HG02943 (cell line): ENCODE measurements at regions not wholly inside any gene's neighbourhood (a gene's known extent, or its start where the extent isn't known, plus 50 kb on each side); places are given as distances from the start of the nearest gene placed in this dataset.

Experiments used
- ATAC-seq: cut with Tn5 transposase; IDR thresholded peaks from one replicate; pipeline ENCODE4 v1.9.1; 2021; ENCODE audit warnings: mild to moderate bottlenecking, low read depth, moderate library complexity; ENCODE audit not compliant: unreplicated experiment

- ATAC-seq: no peak
These were observed 434.5 kb upstream of the JAG1 start for GRCh38 chr20:11108102-11108810.

- no peak for ATAC-seq
These were observed 436.7 kb upstream of the JAG1 start for GRCh38 chr20:11110535-11110934.

- ATAC-seq: no peak
These were observed 437.4 kb upstream of the JAG1 start for GRCh38 chr20:11111191-11111590.

- ATAC-seq: no peak
These were observed 439.0 kb upstream of the JAG1 start for GRCh38 chr20:11112832-11113231.

- ATAC-seq: no peak
These were observed 440.6 kb upstream of the JAG1 start for GRCh38 chr20:11114382-11114781.

- no peak for ATAC-seq
These were observed 444.2 kb upstream of the JAG1 start for GRCh38 chr20:11117808-11118528.

GRCh38 chr20:11118802-11119380 lies 445.1 kb upstream of the JAG1 start:
- no peak for ATAC-seq

GRCh38 chr20:11119573-11119972 lies 445.8 kb upstream of the JAG1 start:
- no peak for ATAC-seq

- no peak for ATAC-seq
These were observed 446.6 kb upstream of the JAG1 start for GRCh38 chr20:11120431-11120830.

- ATAC-seq: no peak
These were observed 451.2 kb upstream of the JAG1 start for GRCh38 chr20:11124849-11125505.

GRCh38 chr20:11128220-11128718 lies 454.5 kb upstream of the JAG1 start:
- no peak for ATAC-seq

- no peak for ATAC-seq
These were observed 454.9 kb upstream of the JAG1 start for GRCh38 chr20:11128721-11129120.

GRCh38 chr20:11130554-11131166 lies 456.9 kb upstream of the JAG1 start:
- no peak for ATAC-seq

- no peak for ATAC-seq
These were observed 459.1 kb upstream of the JAG1 start for GRCh38 chr20:11132819-11133415.

GRCh38 chr20:11136691-11137090 lies 462.9 kb upstream of the JAG1 start:
- no peak for ATAC-seq

GRCh38 chr20:11137688-11138087 lies 463.9 kb upstream of the JAG1 start:
- no peak for ATAC-seq

- ATAC-seq: no peak
These were observed 466.6 kb upstream of the JAG1 start for GRCh38 chr20:11140359-11140758.

- ATAC-seq: no peak
These were observed 469.7 kb upstream of the JAG1 start for GRCh38 chr20:11143481-11143880.

GRCh38 chr20:11144114-11144950 lies 470.5 kb upstream of the JAG1 start:
- ATAC-seq: no peak
